M059J (cell line): ENCODE measurements at regions not wholly inside any gene's neighbourhood (a gene's known extent, or its start where the extent isn't known, plus 50 kb on each side); places are given as distances from the start of the nearest gene placed in this dataset.

ENCODE experiments used
- DNase-seq: peaks from one replicate; pipeline ENCODE4 v3.0.0-alpha.2; 2012; ENCODE audit warnings: low read depth

DNA sequence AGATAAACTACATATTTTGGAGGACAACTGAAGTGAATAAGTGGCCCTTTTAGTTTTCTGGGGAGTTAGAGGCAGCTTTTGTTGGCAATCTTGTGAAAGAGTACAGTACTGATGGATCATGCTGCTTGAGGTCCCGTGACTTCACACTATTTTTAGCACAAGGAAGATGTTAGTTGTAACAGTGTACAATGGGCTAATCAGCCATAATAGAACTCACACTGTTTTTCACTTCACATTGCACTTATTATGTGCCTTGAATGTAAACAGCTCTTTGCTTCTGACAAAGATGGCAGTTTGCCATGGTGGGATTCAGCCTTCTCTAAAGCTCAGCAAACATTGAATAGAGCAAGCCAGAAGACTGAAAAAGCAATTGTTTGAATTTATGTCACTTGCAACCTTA, 176.7 kb upstream of the ZNF608 start:
- DNase-seq: no peak

GRCh38 chr5:124924729-124925128, 178.3 kb upstream of the ZNF608 start:
- no peak for DNase-seq

- DNase-seq: peak; percentile 82
Observed at GRCh38 chr5:124927735-124928134, 181.3 kb upstream of the ZNF608 start.

DNA sequence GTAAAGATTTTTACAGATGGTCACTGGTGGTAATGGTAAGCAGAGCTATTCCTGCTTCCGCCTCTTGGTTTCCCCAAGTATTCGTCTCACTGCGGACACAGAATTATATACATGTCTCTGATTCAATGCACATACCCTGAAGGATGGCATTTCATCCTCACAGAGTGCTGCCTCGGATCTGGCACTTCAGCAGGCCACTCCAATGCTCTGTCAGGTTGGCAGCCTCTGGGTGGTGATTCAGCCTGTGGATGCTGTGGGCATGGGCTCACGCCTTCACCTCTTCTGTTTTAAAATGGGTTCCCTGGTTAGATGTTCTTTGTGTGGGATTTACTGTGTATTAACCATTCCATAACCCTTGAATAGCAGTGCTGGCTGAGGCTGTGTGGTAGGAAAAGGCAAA, 182.6 kb upstream of the ZNF608 start:
- no peak for DNase-seq

DNA sequence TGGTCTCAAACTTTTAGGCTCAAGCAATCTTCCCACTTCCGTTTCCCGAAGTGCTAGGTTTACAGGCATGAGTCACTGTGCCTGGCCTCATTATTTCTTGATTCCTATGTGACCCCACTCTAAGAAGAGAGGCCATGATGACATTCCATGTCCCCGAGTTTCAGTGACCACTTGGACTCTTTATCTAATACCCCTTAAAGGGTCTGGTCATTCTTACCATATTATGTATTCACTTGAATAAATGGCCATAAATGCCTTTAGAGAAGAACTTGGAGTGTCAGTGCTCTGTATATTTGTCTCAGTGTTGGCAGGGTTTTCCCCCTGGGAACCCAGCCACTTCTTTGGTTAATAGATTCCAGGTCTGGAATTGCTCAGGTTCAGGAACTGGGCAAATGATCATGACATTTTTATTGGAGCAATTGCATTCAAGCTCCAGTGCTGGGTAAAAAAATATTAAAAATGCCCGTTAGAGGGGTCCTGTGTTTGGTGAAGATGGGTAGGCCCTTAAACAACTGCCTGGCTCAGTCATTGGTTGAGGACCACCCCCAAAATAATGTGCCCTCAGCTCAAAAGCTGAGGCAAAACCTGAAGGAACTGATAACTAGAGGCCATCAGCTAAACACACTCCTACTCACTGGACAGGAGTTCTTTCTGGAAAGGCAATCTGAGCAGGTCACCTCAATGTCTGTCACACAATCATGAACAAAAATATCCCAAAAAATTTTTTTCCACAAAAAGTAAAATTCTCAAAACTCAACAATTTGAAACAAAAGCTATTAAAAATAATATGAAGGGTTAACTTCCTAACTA, 186.6 kb upstream of the ZNF608 start:
- DNase-seq: peak; percentile 93

DNA sequence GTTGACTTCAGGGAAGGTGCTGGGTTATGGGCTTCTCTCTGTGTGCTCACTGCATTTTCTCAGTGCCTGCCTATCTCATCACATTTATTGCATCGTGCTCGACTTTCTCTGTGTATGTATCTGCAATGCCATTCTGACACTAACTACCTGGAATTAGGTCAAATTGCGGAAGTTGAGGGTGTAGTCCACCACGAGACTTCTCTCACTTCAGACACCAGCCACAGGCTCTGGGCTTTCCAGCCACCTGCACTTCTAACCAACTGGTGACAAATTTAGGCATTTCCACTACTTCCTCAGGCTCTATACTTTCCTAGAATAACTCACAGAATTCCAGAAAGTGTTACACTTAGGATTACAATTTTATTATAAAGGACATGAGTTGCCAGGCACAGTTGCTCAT, 188.6 kb upstream of the ZNF608 start:
- DNase-seq: no peak

DNA sequence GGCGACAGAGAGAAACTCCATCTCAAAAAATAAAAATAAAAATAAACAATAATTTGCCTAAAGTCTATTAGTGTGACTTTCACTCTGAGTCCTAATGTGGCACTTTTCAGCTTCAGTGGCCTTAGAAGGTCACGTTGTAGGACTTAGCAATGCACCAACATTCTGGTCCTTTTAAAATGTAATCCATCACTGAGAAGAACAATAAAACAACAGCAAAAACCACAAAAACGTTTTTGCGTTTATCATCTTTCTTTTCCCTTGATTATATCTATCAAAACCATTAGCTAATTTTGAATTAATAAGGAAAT, 190.1 kb upstream of the ZNF608 start:
- DNase-seq: no peak

GRCh38 chr5:124941051-124942049, 194.9 kb upstream of the ZNF608 start:
- no peak for DNase-seq

- peak; percentile 73 for DNase-seq
Observed at GRCh38 chr5:124948062-124948753, 201.8 kb upstream of the ZNF608 start.

DNA sequence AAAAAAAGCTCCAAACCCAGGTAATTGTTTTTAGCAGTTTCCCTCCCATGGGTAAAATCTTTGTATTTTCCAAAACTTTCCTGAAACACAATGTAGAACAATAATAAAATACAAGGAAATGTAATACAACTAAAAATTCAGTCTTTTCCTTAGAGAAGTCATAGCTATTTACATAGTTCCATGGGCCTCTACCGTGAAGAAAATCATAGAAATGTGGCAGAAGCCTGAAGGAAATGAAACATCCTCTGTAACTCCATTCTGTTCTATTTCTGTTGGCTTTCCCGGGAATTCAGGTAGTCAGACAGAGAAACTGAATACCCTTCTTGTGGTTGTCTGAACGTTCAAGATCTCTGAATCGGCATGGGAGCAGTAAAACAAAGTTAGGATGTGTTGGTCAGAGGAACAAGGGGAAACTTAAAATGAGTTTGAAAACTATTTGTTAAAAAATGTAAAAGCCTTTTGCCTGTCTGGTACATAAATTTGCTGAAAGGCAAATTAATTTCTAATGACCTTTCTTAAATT, 202.4 kb upstream of the ZNF608 start:
- DNase-seq: peak; percentile 67

DNA sequence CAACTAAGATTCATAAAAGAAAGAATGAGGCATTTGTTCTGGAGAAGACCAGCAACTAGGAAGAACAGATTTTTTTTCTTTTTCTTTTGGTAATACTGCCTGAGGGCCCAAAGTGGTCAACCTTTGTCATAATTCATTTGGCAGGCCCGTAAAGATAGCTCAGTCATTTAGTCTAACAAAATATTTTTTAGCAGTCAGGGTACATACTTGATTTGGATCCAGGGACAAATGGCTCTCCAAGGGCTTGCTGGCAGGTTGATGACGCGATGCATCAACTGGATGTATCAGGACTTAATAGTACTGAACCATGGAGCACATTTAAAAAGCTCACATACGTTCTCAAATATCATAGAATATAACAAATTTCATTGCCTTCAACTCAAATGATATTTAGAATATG, 203.4 kb upstream of the ZNF608 start:
- peak; percentile 93 for DNase-seq

- no peak for DNase-seq
Observed at GRCh38 chr5:124951105-124951504, 204.7 kb upstream of the ZNF608 start.

DNA sequence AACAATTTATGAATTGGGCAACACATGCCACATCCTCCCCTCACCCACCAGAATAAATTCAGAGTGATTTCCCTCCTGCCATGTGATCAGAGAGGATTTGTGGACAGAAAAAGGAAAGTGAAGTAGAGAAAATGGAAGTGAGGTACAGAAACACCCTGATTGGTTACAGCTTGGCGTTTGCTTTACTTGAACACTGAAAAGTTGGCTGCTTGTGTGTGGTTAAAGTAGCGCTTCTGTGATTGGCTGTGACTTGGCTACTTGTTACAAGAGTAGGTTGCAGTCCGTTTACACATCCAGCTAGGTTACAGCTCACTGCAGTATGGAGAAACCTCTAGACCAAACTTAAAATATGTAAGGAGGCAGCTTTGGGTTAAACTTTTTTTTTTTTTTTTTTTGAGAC, 205.2 kb upstream of the ZNF608 start:
- no peak for DNase-seq

DNA sequence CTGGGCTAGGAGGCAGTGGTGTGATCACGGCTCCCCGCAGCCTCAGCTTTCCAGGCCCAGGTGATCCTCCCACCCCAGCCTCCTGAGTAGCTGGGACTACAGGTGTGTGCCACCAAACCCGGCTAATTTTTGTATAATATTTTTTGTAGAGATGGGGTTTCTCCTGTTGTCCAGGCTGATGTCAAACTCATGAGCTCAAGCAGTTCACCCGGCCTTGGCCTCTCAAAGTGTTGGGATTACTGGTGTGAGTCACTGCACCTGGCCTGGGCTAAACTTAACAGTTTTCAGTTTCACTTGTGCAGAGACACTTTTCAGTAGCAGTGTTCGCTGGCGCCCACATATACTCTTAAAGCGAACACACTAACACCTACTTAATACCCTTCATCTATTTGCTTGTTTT, 205.6 kb upstream of the ZNF608 start:
- DNase-seq: peak; percentile 83

DNA sequence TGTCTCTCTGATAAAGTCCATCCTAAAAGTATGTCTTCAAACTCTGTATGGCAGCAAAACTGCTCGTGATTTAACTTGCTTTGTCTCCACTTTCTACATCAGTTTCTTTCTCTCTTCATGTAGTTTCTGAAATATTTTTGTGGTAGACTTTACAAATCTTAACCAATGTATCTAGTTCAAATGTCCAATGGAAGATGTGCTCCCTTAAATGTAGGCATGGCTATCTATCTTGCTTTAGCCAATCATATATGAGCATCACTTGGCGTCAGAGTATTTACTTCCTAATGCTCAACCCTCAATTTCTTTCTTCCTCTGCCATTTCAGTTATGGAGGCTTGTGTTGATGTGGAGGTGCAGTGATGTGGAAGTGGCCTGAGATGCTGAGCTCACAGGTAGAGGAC, 206.1 kb upstream of the ZNF608 start:
- DNase-seq: no peak

GRCh38 chr5:124954784-124955183, 208.3 kb upstream of the ZNF608 start:
- DNase-seq: no peak

DNA sequence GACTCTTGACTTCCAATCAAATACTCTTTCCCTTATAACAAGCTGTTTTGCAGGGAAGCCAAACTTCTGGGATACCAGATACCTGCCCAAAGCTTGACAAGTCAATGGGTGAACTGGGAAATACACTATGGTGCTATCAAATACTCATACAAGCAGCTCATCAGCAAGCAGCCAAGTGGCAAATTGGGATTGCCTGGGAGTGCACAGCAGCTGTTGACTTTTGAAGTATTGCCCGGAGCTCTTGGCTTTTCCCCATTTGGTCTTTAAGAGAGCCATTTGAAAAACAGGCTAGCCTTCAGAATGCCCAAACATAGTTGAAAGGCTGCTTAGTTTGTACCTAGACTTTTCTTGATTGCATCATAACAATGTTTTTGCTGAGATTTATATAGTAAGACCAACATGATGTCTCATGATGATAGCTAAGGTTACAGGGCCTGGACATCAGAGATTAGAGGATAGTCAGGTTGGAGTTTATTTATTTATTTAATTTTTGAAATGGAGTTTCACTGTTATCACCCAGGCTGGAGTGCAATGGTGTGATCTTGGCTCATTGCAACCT, 210.1 kb upstream of the ZNF608 start:
- no peak for DNase-seq

GRCh38 chr5:124957063-124957462, 210.6 kb upstream of the ZNF608 start:
- DNase-seq: no peak

- peak; percentile 68 for DNase-seq
Observed at GRCh38 chr5:124960266-124960665, 213.8 kb upstream of the ZNF608 start.

DNA sequence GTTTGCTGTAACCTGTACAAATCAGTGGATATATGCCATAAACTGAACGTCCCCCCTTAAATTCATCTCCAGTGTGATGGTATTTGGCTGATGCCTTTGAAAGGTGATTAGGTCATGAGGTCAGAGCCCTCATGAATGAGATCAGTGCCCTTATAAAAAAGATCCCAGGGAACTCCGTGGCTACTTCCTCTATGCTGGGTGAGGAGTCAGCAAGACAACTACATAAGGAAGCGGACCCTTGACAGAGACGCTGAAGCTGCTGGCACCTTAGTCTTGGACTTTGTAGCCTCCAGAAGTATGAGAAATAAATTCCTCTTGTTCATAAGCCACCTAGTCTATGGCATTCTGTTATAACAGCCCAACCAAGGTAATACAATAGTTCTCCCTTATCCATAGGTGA, 215.1 kb upstream of the ZNF608 start:
- DNase-seq: no peak

DNA sequence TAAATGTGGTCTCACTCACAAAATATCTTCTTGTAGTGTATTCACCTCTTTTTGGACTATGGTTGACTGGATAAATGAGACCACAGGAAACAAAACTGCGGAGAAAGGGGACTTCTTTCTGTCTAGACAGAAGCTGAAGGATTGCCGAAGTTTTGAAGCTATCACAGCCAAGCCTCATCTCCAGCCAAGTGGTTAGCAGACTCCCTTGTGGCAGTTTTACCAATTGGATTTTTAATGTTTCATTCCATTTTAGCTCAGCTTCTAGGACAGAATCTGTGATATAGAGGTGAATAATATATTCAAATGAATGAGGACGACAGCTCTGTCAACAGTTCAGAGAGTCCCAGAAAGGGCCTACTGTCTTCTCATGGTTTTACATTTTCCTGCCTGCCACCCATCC, 215.7 kb upstream of the ZNF608 start:
- no peak for DNase-seq

- no peak for DNase-seq
Observed at GRCh38 chr5:124962735-124963134, 216.3 kb upstream of the ZNF608 start.
